ENCODE measurements at regions not wholly inside any gene's neighbourhood (a gene's known extent, or its start where the extent isn't known, plus 50 kb on each side); places are given as distances from the start of the nearest gene placed in this dataset.

DNA sequence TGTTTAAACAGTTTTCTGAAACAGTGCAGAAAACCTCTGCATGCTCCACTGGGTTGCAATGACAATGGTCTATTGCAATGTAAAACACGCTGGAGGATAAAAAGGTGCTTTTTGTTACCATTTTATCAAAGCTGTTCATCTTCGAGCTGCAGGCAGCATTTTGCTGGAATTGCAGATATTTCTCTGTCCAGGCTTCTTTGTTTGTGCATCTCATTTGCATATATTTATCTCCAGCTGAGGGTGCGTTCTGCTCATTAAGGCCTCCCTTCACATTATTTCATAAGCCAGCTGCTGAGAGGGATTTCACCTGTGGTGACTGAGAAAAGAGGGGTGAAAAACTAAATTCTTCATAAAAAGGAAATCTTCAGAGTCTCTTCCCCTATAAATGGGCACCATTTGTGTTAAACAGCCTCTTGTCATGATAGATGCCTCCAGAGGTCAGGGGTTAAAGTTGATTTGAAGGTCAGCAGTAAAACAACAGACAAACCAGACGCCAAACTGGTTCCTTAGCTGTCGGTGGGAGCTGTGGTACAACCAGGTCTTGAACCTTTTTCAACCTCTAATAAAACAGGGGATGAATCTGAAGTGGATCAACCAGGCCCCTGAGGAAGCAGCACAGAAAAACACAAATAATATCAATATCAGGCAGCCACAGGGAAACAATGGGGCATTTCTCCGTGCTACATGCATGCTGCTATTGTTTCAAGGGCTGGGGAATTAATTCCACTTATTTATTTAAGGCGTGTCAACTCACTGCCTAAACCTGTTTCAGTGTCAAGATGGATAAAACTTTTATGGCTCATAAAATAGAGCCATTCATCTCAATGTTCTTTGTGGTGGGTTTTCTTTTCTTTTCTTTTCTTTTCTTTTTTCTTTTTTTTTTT lies 265.1 kb downstream of the MEIS1 start:
- no peak overlapping the region for H3K4me3 ChIP-seq (ENCODE audit: low read depth, low read length)
- no peak for TF ChIP-seq CTCF (IDR thresholded peaks at IDR 0.05)
- no peak overlapping the region for H3K4me2 ChIP-seq (ENCODE audit: low read length)
- H3K79me2 ChIP-seq = no peaks in the 10 kb centered on the region
- no peaks in the 10 kb centered on the region for H3K9me3 ChIP-seq (ENCODE audit: control insufficient read depth, low read length)
- H3K36me3 ChIP-seq (ENCODE audit: control insufficient read depth, insufficient read depth, low read length) = no peaks in the 10 kb centered on the region
- H3K27me3 ChIP-seq (ENCODE audit: control insufficient read depth, insufficient read depth, low read length) = no peaks in the 10 kb centered on the region
- H3K27ac ChIP-seq = no peak overlapping the region
- no peak overlapping the region for H3K9ac ChIP-seq
- no peak overlapping the region for H2AFZ ChIP-seq
- H3K4me1 ChIP-seq = no peaks in the 10 kb centered on the region

DNA sequence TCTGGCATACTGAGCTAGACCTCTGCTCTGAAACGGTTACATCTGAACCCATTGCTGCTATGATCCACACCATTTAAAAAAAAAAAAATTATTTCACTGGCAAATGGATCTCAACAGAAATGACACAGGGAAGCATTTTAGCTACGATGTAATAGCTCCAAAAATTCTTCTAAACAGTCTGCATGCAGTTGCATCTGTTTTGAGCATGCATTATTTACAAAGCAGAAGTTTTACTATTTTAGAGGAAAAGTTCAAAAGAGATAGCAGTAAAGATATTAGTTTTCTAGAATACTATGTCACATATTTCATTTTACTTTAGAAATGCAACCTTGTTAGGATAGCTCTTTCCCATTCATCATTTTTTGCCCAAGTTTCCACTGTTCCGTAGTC lies 265.7 kb downstream of the MEIS1 start:
- no peaks in the 10 kb centered on the region for H3K36me3 ChIP-seq (ENCODE audit: control insufficient read depth, insufficient read depth, low read length)
- no peak for TF ChIP-seq CTCF (IDR thresholded peaks at IDR 0.05)
- no peak overlapping the region for H2AFZ ChIP-seq
- H3K9ac ChIP-seq = no peak overlapping the region
- no peak overlapping the region for H3K4me3 ChIP-seq (ENCODE audit: low read depth, low read length)
- H3K27ac ChIP-seq = no peak overlapping the region
- H3K79me2 ChIP-seq = no peaks in the 10 kb centered on the region
- no peaks in the 10 kb centered on the region for H3K4me1 ChIP-seq
- H3K27me3 ChIP-seq (ENCODE audit: control insufficient read depth, insufficient read depth, low read length) = no peaks in the 10 kb centered on the region
- H3K4me2 ChIP-seq (ENCODE audit: low read length) = no peak overlapping the region
- no peaks in the 10 kb centered on the region for H3K9me3 ChIP-seq (ENCODE audit: control insufficient read depth, low read length)

GRCh38 chr2:66701251-66701650 lies 266.3 kb downstream of the MEIS1 start:
- Histone ChIP-seq H3K4me1 (no peaks in the 10 kb centered on the region), H3K36me3 (ENCODE audit: control insufficient read depth, insufficient read depth, low read length) (no peaks in the 10 kb centered on the region), H3K4me2 (ENCODE audit: low read length) (no peak overlapping the region), H3K4me3 (ENCODE audit: low read depth, low read length) (no peak overlapping the region), H3K27ac (no peak overlapping the region), H2AFZ (no peak overlapping the region), H3K9me3 (ENCODE audit: control insufficient read depth, low read length) (no peaks in the 10 kb centered on the region), H3K27me3 (ENCODE audit: control insufficient read depth, insufficient read depth, low read length) (no peaks in the 10 kb centered on the region), H3K79me2 (no peaks in the 10 kb centered on the region), H3K9ac (no peak overlapping the region)
- no peak for TF ChIP-seq CTCF (IDR thresholded peaks at IDR 0.05)

GRCh38 chr2:66701656-66702055 lies 266.7 kb downstream of the MEIS1 start:
- Histone ChIP-seq H3K4me3 (ENCODE audit: low read depth, low read length) (no peak overlapping the region), H3K27me3 (ENCODE audit: control insufficient read depth, insufficient read depth, low read length) (no peaks in the 10 kb centered on the region), H3K9ac (no peak overlapping the region), H3K9me3 (ENCODE audit: control insufficient read depth, low read length) (no peaks in the 10 kb centered on the region), H2AFZ (no peak overlapping the region), H3K79me2 (no peaks in the 10 kb centered on the region), H3K4me1 (no peaks in the 10 kb centered on the region), H3K4me2 (ENCODE audit: low read length) (no peak overlapping the region), H3K36me3 (ENCODE audit: control insufficient read depth, insufficient read depth, low read length) (no peaks in the 10 kb centered on the region), H3K27ac (no peak overlapping the region)
- no peak for TF ChIP-seq CTCF (IDR thresholded peaks at IDR 0.05)

GRCh38 chr2:66702301-66702700 lies 267.4 kb downstream of the MEIS1 start:
- no peak overlapping the region for H3K9ac ChIP-seq
- no peak overlapping the region for H3K4me2 ChIP-seq (ENCODE audit: low read length)
- no peaks in the 10 kb centered on the region for H3K9me3 ChIP-seq (ENCODE audit: control insufficient read depth, low read length)
- no peak overlapping the region for H2AFZ ChIP-seq
- no peaks in the 10 kb centered on the region for H3K36me3 ChIP-seq (ENCODE audit: control insufficient read depth, insufficient read depth, low read length)
- no peaks in the 10 kb centered on the region for H3K27me3 ChIP-seq (ENCODE audit: control insufficient read depth, insufficient read depth, low read length)
- H3K27ac ChIP-seq = no peak overlapping the region
- H3K4me3 ChIP-seq (ENCODE audit: low read depth, low read length) = no peak overlapping the region
- H3K79me2 ChIP-seq = no peaks in the 10 kb centered on the region
- H3K4me1 ChIP-seq = no peaks in the 10 kb centered on the region
- no peak for TF ChIP-seq CTCF (IDR thresholded peaks at IDR 0.05)
